ENCODE measurements at regions not wholly inside any gene's neighbourhood (a gene's known extent, or its start where the extent isn't known, plus 50 kb on each side); places are given as distances from the start of the nearest gene placed in this dataset.
"Not testable (repeated sequence)": the region's sequence is repeated elsewhere in the genome, so short reads cannot be mapped to it uniquely, and the experiment has no call there.

- no peak for DNase-seq
These were observed 106.5 kb upstream of the P2RY1 start for GRCh38 chr3:152728231-152728980.

GRCh38 chr3:152729906-152730305 lies 105.0 kb upstream of the P2RY1 start:
- DNase-seq: no peak

GRCh38 chr3:152731511-152731910 lies 103.4 kb upstream of the P2RY1 start:
- DNase-seq: no peak

GRCh38 chr3:152733584-152734119 lies 101.3 kb upstream of the P2RY1 start:
- no peak for DNase-seq

GRCh38 chr3:152737021-152737908 lies 97.7 kb upstream of the P2RY1 start:
- DNase-seq: no peak

GRCh38 chr3:152738656-152739055 lies 96.3 kb upstream of the P2RY1 start:
- no peak for DNase-seq

- DNase-seq: no peak
These were observed 92.3 kb upstream of the P2RY1 start for GRCh38 chr3:152742368-152743347.

GRCh38 chr3:152745646-152746045 lies 89.3 kb upstream of the P2RY1 start:
- no peak for DNase-seq

GRCh38 chr3:152754303-152754702 lies 80.6 kb upstream of the P2RY1 start:
- DNase-seq: no peak

- DNase-seq: no peak
These were observed 78.1 kb upstream of the P2RY1 start for GRCh38 chr3:152756807-152757206.

GRCh38 chr3:152760024-152760563 lies 74.8 kb upstream of the P2RY1 start:
- no peak for DNase-seq

GRCh38 chr3:152760591-152760990 lies 74.3 kb upstream of the P2RY1 start:
- DNase-seq: no peak

GRCh38 chr3:152768478-152768877 lies 66.5 kb upstream of the P2RY1 start:
- no peak for DNase-seq

GRCh38 chr3:152769523-152769922 lies 65.4 kb upstream of the P2RY1 start:
- DNase-seq: no peak

GRCh38 chr3:152770296-152770695 lies 64.6 kb upstream of the P2RY1 start:
- DNase-seq: no peak

GRCh38 chr3:152771120-152771519 lies 63.8 kb upstream of the P2RY1 start:
- DNase-seq: no peak

- no peak for DNase-seq
These were observed 62.2 kb upstream of the P2RY1 start for GRCh38 chr3:152772674-152773225.

GRCh38 chr3:152773633-152774032 lies 61.3 kb upstream of the P2RY1 start:
- DNase-seq: no peak

- not testable (repeated sequence) for DNase-seq
These were observed 60.7 kb upstream of the P2RY1 start for GRCh38 chr3:152774230-152774629.

GRCh38 chr3:152778022-152778421 lies 56.9 kb upstream of the P2RY1 start:
- DNase-seq: no peak

- no peak for DNase-seq
These were observed 55.3 kb upstream of the P2RY1 start for GRCh38 chr3:152779653-152780052.

- no peak for DNase-seq
These were observed 54.4 kb upstream of the P2RY1 start for GRCh38 chr3:152780553-152780952.
